NCI-H2029 treated with DMSO at 0.1 percent for 48 hours (cell line): ENCODE measurements at regions not wholly inside any gene's neighbourhood (a gene's known extent, or its start where the extent isn't known, plus 50 kb on each side); places are given as distances from the start of the nearest gene placed in this dataset.

ENCODE experiments used
- DNase-seq: peaks from one replicate; lab custom pipeline; 2025; lab: John Stamatoyannopoulos, UW

DNA sequence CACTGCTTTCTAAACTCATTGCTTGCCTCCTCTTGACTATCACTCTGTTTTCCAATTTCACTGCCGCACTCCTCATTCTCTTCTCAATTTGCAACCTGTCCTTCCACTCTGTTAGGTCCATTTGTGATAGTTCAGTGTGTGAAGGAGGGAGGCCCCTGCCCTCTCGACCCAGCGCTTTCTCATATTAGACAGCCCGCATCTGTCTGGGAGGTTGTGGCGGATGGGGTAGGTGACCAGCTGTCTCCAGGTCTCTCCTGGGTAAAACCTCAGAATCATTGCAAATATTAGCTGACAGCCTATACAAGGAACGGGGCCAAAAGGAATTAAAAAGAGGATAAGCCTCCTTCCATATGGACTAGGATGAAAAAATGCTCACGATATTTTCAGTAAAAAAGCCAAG is 358.3 kb downstream of the SHQ1 start:
- no peak for DNase-seq

DNA sequence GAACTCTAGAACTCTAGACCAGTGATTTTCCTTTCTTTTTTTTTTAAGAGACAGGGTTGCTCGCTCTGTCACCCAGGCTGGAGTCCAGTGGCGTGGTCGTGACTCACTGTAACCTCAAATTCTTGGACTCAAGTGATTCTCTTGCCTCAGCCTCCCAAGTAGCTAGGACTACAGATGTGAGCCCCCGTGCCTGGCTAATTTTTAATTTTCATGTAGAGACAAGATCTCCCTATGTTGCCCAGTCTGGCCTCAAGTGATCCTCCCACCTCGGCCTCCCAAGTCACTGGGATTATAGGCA is 359.6 kb downstream of the SHQ1 start:
- DNase-seq: no peak

GRCh38 chr3:72487946-72488737 is 360.1 kb downstream of the SHQ1 start:
- no peak for DNase-seq

- DNase-seq: no peak
These were observed 361.0 kb downstream of the SHQ1 start for GRCh38 chr3:72487078-72487765.

DNA sequence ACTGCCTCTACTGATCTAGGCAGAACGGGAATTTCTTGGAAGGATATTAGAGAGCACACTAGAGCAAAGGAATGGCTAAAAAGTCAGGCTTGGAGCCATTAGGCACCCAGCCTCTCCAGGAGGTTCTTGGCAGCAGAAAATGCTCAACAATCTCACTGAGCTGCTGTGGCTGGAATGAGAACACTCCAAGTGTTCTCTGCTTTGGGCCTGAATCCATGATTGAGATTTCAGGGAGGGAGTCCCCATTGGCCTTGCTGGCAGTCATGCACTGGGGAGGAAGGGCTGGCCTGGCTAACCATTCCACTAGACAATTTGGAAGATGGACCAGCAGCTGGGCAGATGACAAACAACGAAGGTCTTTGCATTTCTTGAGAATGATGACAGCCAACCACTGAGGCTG is 362.6 kb downstream of the SHQ1 start:
- DNase-seq: no peak

DNA sequence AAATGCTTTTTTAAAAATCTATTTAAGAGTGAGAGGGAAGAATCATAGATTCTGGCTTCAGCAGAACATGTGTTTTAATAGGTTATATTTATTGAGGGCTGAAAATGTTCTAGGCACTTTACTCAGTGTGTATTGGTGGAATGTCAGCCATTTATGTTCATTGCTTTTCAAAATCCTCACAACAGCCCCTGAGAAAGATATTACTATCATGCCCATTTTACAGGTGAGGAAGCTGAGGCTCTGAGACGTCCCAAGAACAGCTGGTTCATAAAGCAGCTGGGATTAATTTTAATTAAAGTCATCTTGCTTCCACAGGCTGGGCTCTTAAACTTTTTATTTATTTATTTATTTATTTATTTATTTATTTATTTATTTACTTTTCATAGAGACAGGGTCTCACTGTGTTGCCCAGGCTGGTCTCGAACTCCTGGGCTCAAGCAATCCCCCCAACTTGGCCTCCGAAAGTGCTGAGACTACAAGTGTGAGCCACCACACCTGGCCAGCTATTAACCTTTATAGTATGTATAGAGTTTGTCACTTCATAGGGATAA is 364.6 kb downstream of the SHQ1 start:
- DNase-seq: no peak

DNA sequence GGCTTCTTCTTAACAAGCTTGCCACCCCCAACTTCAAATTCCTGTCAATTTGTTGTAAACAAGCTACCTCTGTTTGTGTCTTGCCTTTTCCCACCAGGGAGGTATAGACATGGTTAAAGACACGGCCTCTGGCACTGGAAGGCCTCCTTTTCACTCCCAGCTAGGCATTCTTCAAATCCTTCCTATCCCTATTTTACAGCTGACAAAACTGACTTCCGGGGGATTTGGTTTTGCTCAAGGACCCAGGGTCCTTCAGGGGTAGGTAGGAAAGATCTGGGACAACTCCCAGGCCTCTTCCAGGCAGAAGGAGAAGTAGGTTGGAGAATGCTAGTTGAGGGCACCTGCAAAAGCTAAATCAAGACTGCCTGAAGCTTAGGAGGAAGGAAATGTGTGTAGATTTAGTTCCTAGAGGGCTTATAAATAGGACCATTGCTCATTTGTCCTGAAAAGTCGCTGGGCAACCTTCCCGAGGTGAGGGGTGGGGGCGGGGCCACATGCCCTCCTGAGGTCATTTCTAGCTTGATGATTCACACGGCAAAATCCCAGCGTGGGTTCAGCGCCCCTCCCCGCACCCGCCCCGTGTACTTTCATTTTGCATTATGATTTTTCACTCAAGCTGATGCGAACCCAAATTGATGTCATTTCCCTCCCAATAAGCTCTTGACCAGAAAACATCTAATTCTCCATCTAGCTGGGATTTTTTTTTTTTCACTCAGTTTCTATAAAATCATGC is 365.5 kb downstream of the SHQ1 start:
- DNase-seq: peak; percentile 1

DNA sequence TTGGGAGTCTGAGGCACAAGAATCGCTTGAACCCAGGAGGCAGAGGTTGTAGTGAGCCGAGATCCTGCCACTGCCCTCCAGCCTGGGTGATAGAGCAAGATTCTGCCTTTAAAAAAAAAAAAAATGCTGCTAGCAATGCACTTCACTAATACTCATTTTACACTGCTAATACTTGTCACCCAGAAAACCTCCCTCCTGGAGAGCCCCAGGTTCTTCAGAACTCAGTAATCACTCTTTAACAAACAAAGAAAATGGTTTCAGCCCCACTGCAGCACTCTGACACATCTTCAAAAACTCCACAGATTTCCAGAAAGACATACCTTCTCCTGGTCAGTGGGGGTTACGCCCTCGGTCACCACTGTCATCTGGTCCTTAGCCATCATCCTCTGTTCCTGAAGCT is 366.7 kb downstream of the SHQ1 start:
- no peak for DNase-seq

GRCh38 chr3:72480366-72480765 is 367.9 kb downstream of the SHQ1 start:
- DNase-seq: no peak

GRCh38 chr3:72479651-72480215 is 368.5 kb downstream of the SHQ1 start:
- DNase-seq: no peak

DNA sequence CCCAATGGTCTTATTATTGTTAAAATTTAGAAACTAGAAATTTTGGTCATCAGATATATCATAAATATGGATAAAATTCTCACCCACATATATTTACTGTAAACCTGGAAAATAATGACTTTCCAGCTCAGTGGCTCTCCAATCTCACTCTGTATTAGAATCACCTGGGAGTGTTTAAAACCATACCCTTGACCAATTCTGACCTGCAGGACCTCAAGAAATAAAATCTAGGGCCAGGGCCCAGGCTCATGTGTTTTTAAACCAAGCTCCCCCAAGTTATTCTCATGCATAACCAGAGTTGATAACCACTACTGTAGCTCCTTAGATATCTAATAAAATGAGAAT is 372.1 kb downstream of the SHQ1 start:
- no peak for DNase-seq

- no peak for DNase-seq
These were observed 372.7 kb downstream of the SHQ1 start for GRCh38 chr3:72475258-72476138.

- DNase-seq: no peak
These were observed 373.5 kb downstream of the SHQ1 start for GRCh38 chr3:72474775-72475174.

DNA sequence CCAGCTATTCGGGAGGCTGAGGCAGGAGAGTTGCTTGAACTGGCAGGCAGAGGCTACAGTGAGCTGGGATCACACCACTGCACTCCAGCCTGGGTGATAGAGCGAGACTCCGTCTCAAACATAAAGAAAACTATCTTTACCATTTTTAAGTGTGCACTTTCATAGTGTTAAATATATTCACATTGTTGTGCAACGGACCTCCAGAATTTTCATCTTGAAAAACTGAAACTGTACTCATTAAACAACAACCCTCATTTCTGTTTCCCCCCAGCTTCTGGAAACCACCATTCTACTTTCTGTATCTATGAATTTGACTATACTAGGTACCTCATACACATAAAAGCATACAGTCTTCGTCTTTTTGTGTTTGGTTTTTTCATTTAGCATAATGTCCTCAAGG is 375.1 kb downstream of the SHQ1 start:
- DNase-seq: no peak

GRCh38 chr3:72470904-72471417 is 377.3 kb downstream of the SHQ1 start:
- no peak for DNase-seq

DNA sequence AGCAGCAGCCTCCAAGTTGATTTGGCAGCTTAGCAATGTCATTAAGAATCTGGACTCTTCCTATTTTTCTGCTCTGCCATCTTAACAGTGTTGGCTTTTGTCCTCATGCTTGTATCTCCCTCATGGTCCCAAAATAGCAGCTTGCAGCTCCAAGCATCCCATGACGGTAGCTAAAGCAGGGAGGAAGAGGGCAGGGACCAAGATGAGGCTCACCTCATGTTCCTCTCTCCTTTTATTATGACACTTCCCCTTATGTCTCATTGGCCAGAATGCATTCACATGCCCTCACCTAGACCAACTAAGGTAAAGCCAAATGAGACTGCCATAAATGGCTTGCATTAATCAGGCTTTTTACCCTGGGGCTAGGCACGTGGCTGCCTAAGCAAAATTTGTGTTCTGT is 382.4 kb downstream of the SHQ1 start:
- no peak for DNase-seq

DNA sequence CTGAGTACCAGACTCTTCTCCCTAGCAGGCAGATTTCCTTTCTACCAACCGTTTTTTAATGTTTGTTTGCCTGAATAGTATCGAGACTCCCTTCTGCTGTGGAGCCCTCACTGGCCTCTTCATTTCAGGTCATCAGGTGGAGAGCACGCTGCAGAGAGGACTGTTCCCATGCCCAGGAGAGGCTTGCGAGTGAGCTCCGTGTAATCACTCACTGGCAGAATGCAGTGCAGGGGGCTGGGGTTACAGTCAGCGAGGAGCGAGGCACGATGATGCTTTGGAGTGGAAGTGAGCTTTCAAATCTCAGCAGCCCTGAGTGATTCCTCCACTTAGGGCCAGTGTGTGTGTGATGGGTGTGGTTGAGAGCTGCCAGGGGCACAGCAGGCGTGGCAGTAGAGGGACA is 385.2 kb downstream of the SHQ1 start:
- no peak for DNase-seq

GRCh38 chr3:72462595-72463011 is 385.6 kb downstream of the SHQ1 start:
- DNase-seq: no peak

- DNase-seq: no peak
These were observed 386.5 kb downstream of the SHQ1 start for GRCh38 chr3:72461787-72462186.

DNA sequence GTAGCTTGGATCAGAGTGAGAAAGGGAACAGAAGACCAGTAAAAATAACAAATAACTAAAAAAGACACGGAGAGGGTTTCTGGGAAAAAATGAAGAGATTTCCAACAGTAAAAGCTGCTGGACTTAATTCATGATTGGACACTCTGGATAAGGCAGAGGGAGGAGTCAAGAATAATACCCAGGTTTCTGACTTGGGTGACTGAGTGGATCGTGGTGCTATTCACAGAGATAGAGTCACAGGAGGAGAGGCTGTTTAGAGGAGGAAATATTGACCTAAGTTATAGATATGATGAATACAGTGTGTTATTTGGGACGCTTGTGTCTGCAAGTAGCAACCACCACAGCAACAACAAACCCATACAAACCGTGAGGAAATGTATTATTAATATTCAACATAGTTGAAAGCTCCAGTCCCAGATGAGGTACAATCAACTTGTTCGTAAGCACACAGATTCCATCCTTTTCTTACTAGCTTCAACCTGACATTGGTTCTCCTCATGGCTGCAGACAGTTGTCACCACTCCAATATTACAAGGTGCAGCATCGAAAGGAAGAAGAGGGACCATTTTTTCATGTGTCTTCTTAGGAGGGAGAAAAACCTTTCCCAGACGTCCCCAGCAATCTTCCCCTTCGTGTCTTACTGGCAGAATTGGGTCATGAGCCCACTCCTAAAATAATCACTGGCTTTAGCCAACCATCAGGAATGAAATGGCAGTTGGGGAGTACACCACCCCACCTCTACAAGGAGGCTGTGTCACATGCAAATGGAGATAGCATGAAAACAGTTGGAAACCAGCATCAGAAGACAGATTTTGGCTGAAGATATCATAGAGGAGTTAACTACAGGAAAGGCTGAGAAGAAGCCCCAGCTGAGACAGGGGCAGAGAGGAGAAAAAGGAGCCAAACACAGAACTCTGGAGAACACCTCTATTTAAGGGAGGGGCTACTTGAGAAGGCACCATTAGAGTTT is 387.8 kb downstream of the SHQ1 start:
- no peak for DNase-seq
